MM.1S (cell line): ENCODE measurements at regions not wholly inside any gene's neighbourhood (a gene's known extent, or its start where the extent isn't known, plus 50 kb on each side); places are given as distances from the start of the nearest gene placed in this dataset.

Source experiments
- DNase-seq: peaks from one replicate; pipeline ENCODE4 v3.0.0-alpha.2; 2015
- H2AFZ ChIP-seq: fragments of 300-600 bp; sonication (generic); 2 replicates; pipeline ENCODE4 v1.6.0; 2016; ENCODE audit warnings: antibody characterized with exemption, low read length
- H3F3A ChIP-seq: fragments of 300-600 bp; sonication (generic); 2 replicates; pipeline ENCODE4 v1.6.1; 2016; ENCODE audit warnings: mild to moderate bottlenecking, antibody characterized with exemption, low read length, moderate library complexity, mixed read lengths; ENCODE audit not compliant: insufficient read depth
- H3K27ac ChIP-seq: fragments of 300-600 bp; sonication (generic); 2 replicates; pipeline ENCODE4 v1.5.1; 2016; ENCODE audit warnings: mild to moderate bottlenecking, low read length
- H3K27me3 ChIP-seq: fragments of 300-600 bp; sonication (generic); replicated peaks from 2 replicates; pipeline ENCODE4 v1.6.0; 2016; ENCODE audit warnings: low read length; ENCODE audit not compliant: insufficient read depth
- H3K36me3 ChIP-seq: fragments of 300-600 bp; sonication (generic); replicated peaks from 2 replicates; pipeline ENCODE4 v1.6.1; 2016; ENCODE audit warnings: mild to moderate bottlenecking, low read length, mixed read lengths; ENCODE audit not compliant: insufficient read depth
- H3K4me1 ChIP-seq: fragments of 300-600 bp; sonication (generic); 2 replicates; pipeline ENCODE4 v1.6.1; 2016; ENCODE audit warnings: low read length, mixed read lengths
- H3K4me2 ChIP-seq: fragments of 300-600 bp; sonication (generic); 2 replicates; pipeline ENCODE4 v1.6.0; 2016; ENCODE audit warnings: low read depth, low read length
- H3K4me3 ChIP-seq: fragments of 300-600 bp; sonication (generic); 2 replicates; pipeline ENCODE4 v1.5.1; 2016; ENCODE audit warnings: low read length, mixed read lengths
- H3K79me2 ChIP-seq: fragments of 300-600 bp; sonication (generic); 2 replicates; pipeline ENCODE4 v1.6.1; 2016; ENCODE audit warnings: mixed run types, low read length, mixed read lengths
- H3K9ac ChIP-seq: fragments of 300-600 bp; sonication (generic); 2 replicates; pipeline ENCODE4 v1.6.1; 2016; ENCODE audit warnings: low read length, mixed read lengths
- H3K9me2 ChIP-seq: fragments of 300-600 bp; sonication (generic); replicated peaks from 2 replicates; pipeline ENCODE4 v1.6.1; 2016; ENCODE audit warnings: mild to moderate bottlenecking, low read length, mixed read lengths; ENCODE audit not compliant: insufficient read depth
- H3K9me3 ChIP-seq: fragments of 300-600 bp; sonication (generic); replicated peaks from 2 replicates; pipeline ENCODE4 v1.6.1; 2016; ENCODE audit warnings: mild to moderate bottlenecking, low read length, mixed read lengths; ENCODE audit not compliant: insufficient read depth
- H4K20me1 ChIP-seq: fragments of 300-600 bp; sonication (generic); 2 replicates; pipeline ENCODE4 v1.6.1; 2016; ENCODE audit warnings: mild to moderate bottlenecking, low read length, moderate library complexity, mixed read lengths; ENCODE audit not compliant: insufficient read depth
- EZH2 ChIP-seq: fragments of 300-600 bp; sonication (generic); optimal IDR thresholded peaks from 2 replicates; pipeline ENCODE3; 2017; ENCODE audit warnings: low read depth, mild to moderate bottlenecking, antibody characterized with exemption, low read length, mixed read lengths
- EZH2phosphoT487 ChIP-seq: fragments of 300-600 bp; sonication (generic); IDR thresholded peaks from 2 replicates; pipeline ENCODE4 v1.6.1; 2018; ENCODE audit warnings: antibody characterized with exemption, low read length
- TF ChIP-seq, protein P1 (sequence below): fragments of 300-600 bp; sonication (generic); IDR thresholded peaks from 2 replicates; pipeline ENCODE4 v1.5.1; 2016; ENCODE audit warnings: antibody characterized with exemption, low read length, mixed read lengths

- H3K79me2 ChIP-seq: no peaks in the 10 kb centered on the region
- H3K9me2 ChIP-seq: no peaks in the 10 kb centered on the region
- H3K4me3 ChIP-seq: no peak overlapping the region
- H3K4me2 ChIP-seq: no peak overlapping the region
- H4K20me1 ChIP-seq: no peaks in the 10 kb centered on the region
- no peaks in the 10 kb centered on the region for H3K4me1 ChIP-seq
- no peaks in the 10 kb centered on the region for H3K9me3 ChIP-seq
- DNase-seq: no peak
- no peaks in the 10 kb centered on the region for H3K27me3 ChIP-seq
- H3K9ac ChIP-seq: no peak overlapping the region
- no peaks in the 10 kb centered on the region for H3K36me3 ChIP-seq
- H3F3A ChIP-seq: no peaks in the 10 kb centered on the region
- no peak overlapping the region for H3K27ac ChIP-seq
- TF ChIP-seq EZH2 (no peak), EZH2phosphoT487 (no peak)
- TF ChIP-seq, protein P1, sequence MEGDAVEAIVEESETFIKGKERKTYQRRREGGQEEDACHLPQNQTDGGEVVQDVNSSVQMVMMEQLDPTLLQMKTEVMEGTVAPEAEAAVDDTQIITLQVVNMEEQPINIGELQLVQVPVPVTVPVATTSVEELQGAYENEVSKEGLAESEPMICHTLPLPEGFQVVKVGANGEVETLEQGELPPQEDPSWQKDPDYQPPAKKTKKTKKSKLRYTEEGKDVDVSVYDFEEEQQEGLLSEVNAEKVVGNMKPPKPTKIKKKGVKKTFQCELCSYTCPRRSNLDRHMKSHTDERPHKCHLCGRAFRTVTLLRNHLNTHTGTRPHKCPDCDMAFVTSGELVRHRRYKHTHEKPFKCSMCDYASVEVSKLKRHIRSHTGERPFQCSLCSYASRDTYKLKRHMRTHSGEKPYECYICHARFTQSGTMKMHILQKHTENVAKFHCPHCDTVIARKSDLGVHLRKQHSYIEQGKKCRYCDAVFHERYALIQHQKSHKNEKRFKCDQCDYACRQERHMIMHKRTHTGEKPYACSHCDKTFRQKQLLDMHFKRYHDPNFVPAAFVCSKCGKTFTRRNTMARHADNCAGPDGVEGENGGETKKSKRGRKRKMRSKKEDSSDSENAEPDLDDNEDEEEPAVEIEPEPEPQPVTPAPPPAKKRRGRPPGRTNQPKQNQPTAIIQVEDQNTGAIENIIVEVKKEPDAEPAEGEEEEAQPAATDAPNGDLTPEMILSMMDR: no peak
- no peak overlapping the region for H2AFZ ChIP-seq
These were observed 54.0 kb upstream of the CCBE1 start for GRCh38 chr18:59751186-59751585.

- H3F3A ChIP-seq: no peaks in the 10 kb centered on the region
- no peak for DNase-seq
- H3K9me3 ChIP-seq: no peaks in the 10 kb centered on the region
- no peaks in the 10 kb centered on the region for H3K4me1 ChIP-seq
- no peaks in the 10 kb centered on the region for H3K36me3 ChIP-seq
- no peaks in the 10 kb centered on the region for H3K9me2 ChIP-seq
- no peak overlapping the region for H3K4me2 ChIP-seq
- H3K9ac ChIP-seq: no peak overlapping the region
- H4K20me1 ChIP-seq: no peaks in the 10 kb centered on the region
- TF ChIP-seq, protein P1: no peak
- TF ChIP-seq EZH2 (no peak), EZH2phosphoT487 (no peak)
- no peak overlapping the region for H3K27ac ChIP-seq
- no peak overlapping the region for H2AFZ ChIP-seq
- no peaks in the 10 kb centered on the region for H3K79me2 ChIP-seq
- no peak overlapping the region for H3K4me3 ChIP-seq
- no peaks in the 10 kb centered on the region for H3K27me3 ChIP-seq
These were observed 51.6 kb upstream of the CCBE1 start for GRCh38 chr18:59748628-59749360.
